ENCODE measurements at regions not wholly inside any gene's neighbourhood (a gene's known extent, or its start where the extent isn't known, plus 50 kb on each side); places are given as distances from the start of the nearest gene placed in this dataset.

- no peak overlapping the region for H3K27ac ChIP-seq
- TF ChIP-seq POLR2A (IDR thresholded peaks at IDR 0.05) (no peak), CTCF (IDR thresholded peaks at IDR 0.05) (no peak)
- DNase-seq, result no peak
- H3K4me3 ChIP-seq, result no peak overlapping the region
- WGBS, 2 donors, result 36 to 39% methylated on average over 2 of the region's 2 CpGs
- intact Hi-C loops (cut with DNase I), result no loop called here
- no peaks in the 10 kb centered on the region for H3K4me1 ChIP-seq
- no peaks in the 10 kb centered on the region for H3K27me3 ChIP-seq
- H3K9me3 ChIP-seq, result no peaks in the 10 kb centered on the region
- H3K36me3 ChIP-seq, result no peaks in the 10 kb centered on the region
Observed at GRCh38 chr10:8659982-8660381, 605.5 kb downstream of the GATA3 start.

GRCh38 chr10:8661886-8662285 is 607.4 kb downstream of the GATA3 start:
- Histone ChIP-seq H3K4me1 (no peaks in the 10 kb centered on the region), H3K27ac (no peak overlapping the region), H3K36me3 (no peaks in the 10 kb centered on the region), H3K9me3 (no peaks in the 10 kb centered on the region), H3K4me3 (no peak overlapping the region), H3K27me3 (no peaks in the 10 kb centered on the region)
- whole genome bisulfite sequencing, 2 donors, result 71 to 87% methylated on average over 3 of the region's 3 CpGs
- no peak for TF ChIP-seq POLR2A (IDR thresholded peaks at IDR 0.05)
- TF ChIP-seq CTCF (IDR thresholded peaks at IDR 0.05), result no peak
- intact Hi-C loops (cut with DNase I), result no loop called here
- DNase-seq, result no peak

GRCh38 chr10:8663131-8663530 is 608.6 kb downstream of the GATA3 start:
- 49 to 55% methylated on average over 2 of the region's 2 CpGs for WGBS, 2 donors
- DNase-seq, result no peak
- Histone ChIP-seq H3K27ac (no peak overlapping the region), H3K4me3 (no peak overlapping the region), H3K36me3 (no peaks in the 10 kb centered on the region), H3K27me3 (no peaks in the 10 kb centered on the region), H3K4me1 (no peaks in the 10 kb centered on the region), H3K9me3 (no peaks in the 10 kb centered on the region)
- intact Hi-C loops (cut with DNase I), result no loop called here
- TF ChIP-seq CTCF (IDR thresholded peaks at IDR 0.05), result no peak
- no peak for TF ChIP-seq POLR2A (IDR thresholded peaks at IDR 0.05)

GRCh38 chr10:8665322-8665721 is 610.8 kb downstream of the GATA3 start:
- Histone ChIP-seq H3K9me3 (no peaks in the 10 kb centered on the region), H3K4me1 (peaks cover 0 to 8% (median 0%) of the 10 kb centered on the region in 3 donors), H3K4me3 (no peak overlapping the region), H3K36me3 (no peaks in the 10 kb centered on the region), H3K27me3 (no peaks in the 10 kb centered on the region), H3K27ac (no peak overlapping the region)
- 51 to 78% methylated on average over 2 of the region's 2 CpGs for WGBS, 2 donors
- no peak for DNase-seq
- intact Hi-C loops (cut with DNase I), result no loop called here
- no peak for TF ChIP-seq POLR2A (IDR thresholded peaks at IDR 0.05)
- TF ChIP-seq CTCF (IDR thresholded peaks at IDR 0.05), result no peak

- TF ChIP-seq CTCF (IDR thresholded peaks at IDR 0.05) (no peak), POLR2A (IDR thresholded peaks at IDR 0.05) (no peak)
- Histone ChIP-seq H3K27me3 (no peaks in the 10 kb centered on the region), H3K4me3 (no peak overlapping the region), H3K9me3 (peaks cover 0 to 12% (median 5%) of the 10 kb centered on the region in 3 donors), H3K36me3 (no peaks in the 10 kb centered on the region), H3K4me1 (peaks cover 0 to 13% (median 0%) of the 10 kb centered on the region in 3 donors), H3K27ac (no peak overlapping the region)
- DNase-seq, result no peak
- intact Hi-C loops (cut with DNase I), result no loop called here
- 57% methylated on average over 2 of the region's 2 CpGs for WGBS, 2 donors
Observed at GRCh38 chr10:8670461-8670860, 616.0 kb downstream of the GATA3 start.

All from esophagus squamous epithelium (tissue), 5 donors.